Fibroblast of pulmonary artery (primary cell): ENCODE measurements at regions not wholly inside any gene's neighbourhood (a gene's known extent, or its start where the extent isn't known, plus 50 kb on each side); places are given as distances from the start of the nearest gene placed in this dataset.

Experiments used
- DNase-seq: peaks from one replicate; pipeline ENCODE4 v3.0.0-alpha.2; 2010; ENCODE audit warnings: low read depth
- H3K4me3 ChIP-seq: replicated peaks from 2 replicates; pipeline ENCODE4 v1.5.1; 2011; ENCODE audit warnings: low read depth, mild to moderate bottlenecking, control low read depth, low read length, moderate library complexity
- CTCF ChIP-seq: IDR thresholded peaks from 2 replicates; pipeline ENCODE4 v1.5.1; 2011; ENCODE audit warnings: mild to moderate bottlenecking, control low read depth, low read length, inconsistent platforms; ENCODE audit errors: missing control alignments

GRCh38 chr12:71014180-71014785 lies 93.7 kb upstream of the PTPRR start:
- peak; percentile 88 for DNase-seq
- TF ChIP-seq CTCF = peak; percentile 63
- no peak overlapping the region for H3K4me3 ChIP-seq

GRCh38 chr12:71011261-71011660 lies 90.7 kb upstream of the PTPRR start:
- no peak overlapping the region for H3K4me3 ChIP-seq
- TF ChIP-seq CTCF = no peak
- peak; percentile 58 for DNase-seq

GRCh38 chr12:71010143-71010479 lies 89.6 kb upstream of the PTPRR start:
- no peak for DNase-seq
- TF ChIP-seq CTCF = no peak
- no peak overlapping the region for H3K4me3 ChIP-seq

- TF ChIP-seq CTCF = no peak
- H3K4me3 ChIP-seq = no peak overlapping the region
- DNase-seq = no peak
Measured at GRCh38 chr12:71009430-71010142, 89.0 kb upstream of the PTPRR start.

- no peak overlapping the region for H3K4me3 ChIP-seq
- no peak for TF ChIP-seq CTCF
- DNase-seq = no peak
Measured at GRCh38 chr12:71008616-71009015, 88.1 kb upstream of the PTPRR start.

- H3K4me3 ChIP-seq = no peak overlapping the region
- no peak for TF ChIP-seq CTCF
- DNase-seq = no peak
Measured at GRCh38 chr12:71007781-71008404, 87.4 kb upstream of the PTPRR start.
